Endothelial cell of umbilical vein (primary cell): ENCODE measurements at regions not wholly inside any gene's neighbourhood (a gene's known extent, or its start where the extent isn't known, plus 50 kb on each side); places are given as distances from the start of the nearest gene placed in this dataset.

Experiments used
- CTCF ChIP-seq, 2 donors: IDR thresholded peaks; 1 replicate in 1 of 2; 2 replicates in 1 of 2; pipeline ENCODE4 v1.5.1; 2011; ENCODE audit warnings: low read length in 2 of 2, mild to moderate bottlenecking in 2 of 2, moderate library complexity in 2 of 2, control low read depth in 1 of 2, inconsistent platforms in 1 of 2, low read depth in 1 of 2; ENCODE audit not compliant: insufficient read depth in 1 of 2; ENCODE audit errors: extremely low read depth in 1 of 2
- EZH2 ChIP-seq: IDR thresholded peaks from 2 replicates; pipeline ENCODE4 v1.6.1; 2012; ENCODE audit warnings: borderline replicate concordance, low read depth, mild to moderate bottlenecking, moderate library complexity, low read length, inconsistent platforms; ENCODE audit not compliant: severe bottlenecking
- POLR2A ChIP-seq: IDR thresholded peaks from 2 replicates; pipeline ENCODE4 v1.6.1; 2012; ENCODE audit warnings: low read depth, mild to moderate bottlenecking, control low read depth, low read length

GRCh38 chr5:2847608-2848007 is 96.1 kb upstream of the IRX2 start:
- TF ChIP-seq CTCF (IDR thresholded peaks at IDR 0.05; ENCODE audit: extremely low read depth in 1 of 2, insufficient read depth in 1 of 2, low read depth in 1 of 2, low read length in 2 of 2), result no peak
- no peak for TF ChIP-seq POLR2A
- TF ChIP-seq EZH2, result no peak
